ENCODE measurements at regions not wholly inside any gene's neighbourhood (a gene's known extent, or its start where the extent isn't known, plus 50 kb on each side); places are given as distances from the start of the nearest gene placed in this dataset.
"Not testable (repeated sequence)": the region's sequence is repeated elsewhere in the genome, so short reads cannot be mapped to it uniquely, and the experiment has no call there.

GRCh38 chr12:37441371-37441770 is 875.2 kb upstream of the ALG10B start:
- H3T11ph ChIP-seq (ENCODE audit: low read length); H3K79me1 ChIP-seq (ENCODE audit: insufficient read depth, low read depth, low read length, poor library complexity, severe bottlenecking); H3K27ac ChIP-seq (ENCODE audit: insufficient read length, low read depth, low read length); H2BK12ac ChIP-seq (ENCODE audit: insufficient read length, low read depth, low read length); H3K27me3 Mint-ChIP-seq (ENCODE audit: low read depth); H3K9me3 ChIP-seq (ENCODE audit: control insufficient read depth, low read depth, low read length); H4K91ac ChIP-seq (ENCODE audit: insufficient read length, low read depth, low read length); H3K79me2 ChIP-seq (ENCODE audit: insufficient read depth, low read length); H3K18ac ChIP-seq (ENCODE audit: insufficient read length, low read depth, low read length); H3K4ac ChIP-seq (ENCODE audit: low read depth, low read length); H3K4me2 ChIP-seq (ENCODE audit: insufficient read depth, insufficient read length, low read length); H3K23me2 ChIP-seq (ENCODE audit: insufficient read length, low read depth, low read length, poor library complexity, severe bottlenecking); H2BK15ac ChIP-seq (ENCODE audit: low read depth, low read length); H3K14ac ChIP-seq (ENCODE audit: insufficient read depth, low read length); DNase-seq; H3K4me3 Mint-ChIP-seq; H2AFZ ChIP-seq (ENCODE audit: low read length); H4K8ac ChIP-seq (replicated peaks; ENCODE audit: insufficient read length, low read depth, low read length); H4K20me1 ChIP-seq (ENCODE audit: control insufficient read depth, insufficient read depth, insufficient read length); H3K4me1 ChIP-seq (ENCODE audit: insufficient read depth, low read length); H3K56ac ChIP-seq (ENCODE audit: insufficient read length, low read depth, low read length); H3K23ac ChIP-seq (ENCODE audit: insufficient read length, low read depth, low read length); H4K5ac ChIP-seq (ENCODE audit: insufficient read length, low read depth, low read length); H3K27me3 ChIP-seq (ENCODE audit: insufficient read depth, low read length); H2BK20ac ChIP-seq (ENCODE audit: low read depth, low read length, poor library complexity, severe bottlenecking); H3K9ac ChIP-seq (ENCODE audit: extremely low read depth, insufficient read length, low read length); H2BK5ac ChIP-seq (ENCODE audit: insufficient read length, low read length); H3K4me1 Mint-ChIP-seq; H3K27ac Mint-ChIP-seq; H2BK120ac ChIP-seq (ENCODE audit: low read depth, low read length, poor library complexity, severe bottlenecking); H2AK5ac ChIP-seq (ENCODE audit: insufficient read length, low read length): not testable (repeated sequence)
- WGBS (ENCODE audit: extremely low coverage, insufficient read length, low lambda C conversion rate): no CpG with 5 or more reads among the region's 1 CpG
- H3K36me3 Mint-ChIP-seq (ENCODE audit: insufficient read depth in 1 of 3, low read depth in 3 of 3): peaks cover 6 to 18% (median 6%) of the 10 kb centered on the region in 3 experiments; a peak in 6 of 7 replicates
- H3K9me3 Mint-ChIP-seq: peaks cover 80 to 83% of the 10 kb centered on the region in 2 experiments

- H2AFZ ChIP-seq (ENCODE audit: low read length); H2BK5ac ChIP-seq (ENCODE audit: insufficient read length, low read length); H3K56ac ChIP-seq (ENCODE audit: insufficient read length, low read depth, low read length); H3K9ac ChIP-seq (ENCODE audit: extremely low read depth, insufficient read length, low read length); H2BK20ac ChIP-seq (ENCODE audit: low read depth, low read length, poor library complexity, severe bottlenecking); H4K91ac ChIP-seq (ENCODE audit: insufficient read length, low read depth, low read length); H3K27me3 Mint-ChIP-seq (ENCODE audit: low read depth); H2BK12ac ChIP-seq (ENCODE audit: insufficient read length, low read depth, low read length); H3K14ac ChIP-seq (ENCODE audit: insufficient read depth, low read length); H3K36me3 Mint-ChIP-seq (ENCODE audit: insufficient read depth in 1 of 3, low read depth in 3 of 3); H3K27ac Mint-ChIP-seq; H3K4me1 Mint-ChIP-seq; H3K23ac ChIP-seq (ENCODE audit: insufficient read length, low read depth, low read length); H3K79me2 ChIP-seq (ENCODE audit: insufficient read depth, low read length); H3K27me3 ChIP-seq (ENCODE audit: insufficient read depth, low read length); H3K4me3 Mint-ChIP-seq; H4K20me1 ChIP-seq (ENCODE audit: control insufficient read depth, insufficient read depth, insufficient read length); H2AK5ac ChIP-seq (ENCODE audit: insufficient read length, low read length); H3K4me1 ChIP-seq (ENCODE audit: insufficient read depth, low read length); H2BK120ac ChIP-seq (ENCODE audit: low read depth, low read length, poor library complexity, severe bottlenecking); H3K79me1 ChIP-seq (ENCODE audit: insufficient read depth, low read depth, low read length, poor library complexity, severe bottlenecking); H4K8ac ChIP-seq (replicated peaks; ENCODE audit: insufficient read length, low read depth, low read length); H3T11ph ChIP-seq (ENCODE audit: low read length); H3K23me2 ChIP-seq (ENCODE audit: insufficient read length, low read depth, low read length, poor library complexity, severe bottlenecking); H3K18ac ChIP-seq (ENCODE audit: insufficient read length, low read depth, low read length); H2BK15ac ChIP-seq (ENCODE audit: low read depth, low read length); H3K4ac ChIP-seq (ENCODE audit: low read depth, low read length); DNase-seq; H3K27ac ChIP-seq (ENCODE audit: insufficient read length, low read depth, low read length); H4K5ac ChIP-seq (ENCODE audit: insufficient read length, low read depth, low read length); H3K4me2 ChIP-seq (ENCODE audit: insufficient read depth, insufficient read length, low read length): not testable (repeated sequence)
- WGBS (ENCODE audit: extremely low coverage, insufficient read length, low lambda C conversion rate): no CpG with 5 or more reads among the region's 3 CpGs
- H3K9me3 Mint-ChIP-seq: peaks cover 79% of the 10 kb centered on the region in 2 experiments
- H3K9me3 ChIP-seq (ENCODE audit: control insufficient read depth, low read depth, low read length): peaks cover 21% of the 10 kb centered on the region
These were observed 860.9 kb upstream of the ALG10B start for GRCh38 chr12:37455646-37456045.

All from H9 (cell line).